GM19023 (cell line): ENCODE measurements at regions not wholly inside any gene's neighbourhood (a gene's known extent, or its start where the extent isn't known, plus 50 kb on each side); places are given as distances from the start of the nearest gene placed in this dataset.

ENCODE experiments used
- ATAC-seq: cut with Tn5 transposase; IDR thresholded peaks from one replicate; pipeline ENCODE4 v1.9.1; 2021; ENCODE audit warnings: mild to moderate bottlenecking, moderate library complexity; ENCODE audit not compliant: unreplicated experiment

DNA sequence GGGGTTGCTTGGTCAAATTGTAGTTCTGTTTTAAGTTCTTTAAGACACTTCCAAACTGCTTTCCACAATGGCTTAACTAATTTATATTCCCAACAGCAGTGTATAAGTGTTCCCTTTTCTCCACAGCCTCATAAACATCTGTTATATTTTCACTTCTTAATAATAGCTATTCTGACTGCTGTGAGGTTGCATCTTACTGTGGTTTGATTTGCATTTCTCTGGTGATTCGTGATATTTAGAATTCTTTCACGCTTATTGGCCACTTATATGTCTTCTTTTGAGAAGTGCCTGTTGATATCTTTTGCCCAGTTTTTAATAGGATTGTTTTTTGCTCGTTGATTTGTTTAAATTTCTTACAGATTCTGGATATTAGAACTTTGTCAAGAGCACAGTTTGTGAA lies 278.6 kb upstream of the ITM2A start:
- ATAC-seq = no peak

DNA sequence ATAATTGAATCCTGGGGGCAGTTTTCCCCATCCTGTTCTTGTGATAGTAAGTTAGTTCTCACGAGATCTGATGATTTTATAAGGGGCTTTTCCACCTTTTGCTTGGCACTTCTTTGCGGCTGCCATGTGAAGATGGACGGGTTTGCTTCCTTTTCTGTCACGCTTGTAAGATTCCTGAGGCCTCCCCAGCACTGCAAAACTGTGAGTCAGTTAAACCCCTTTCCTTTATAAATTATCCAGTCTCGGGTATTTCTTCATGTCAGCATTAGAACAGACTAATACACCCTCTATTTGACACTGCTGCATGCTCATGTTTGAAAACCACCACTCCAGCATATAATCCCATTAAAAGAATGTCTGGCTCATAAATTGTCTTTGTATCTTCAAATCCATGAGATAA lies 264.4 kb upstream of the ITM2A start:
- ATAC-seq = no peak

- peak; percentile 77 for ATAC-seq
Observed at GRCh38 chrX:79630033-79631009, 263.2 kb upstream of the ITM2A start.

DNA sequence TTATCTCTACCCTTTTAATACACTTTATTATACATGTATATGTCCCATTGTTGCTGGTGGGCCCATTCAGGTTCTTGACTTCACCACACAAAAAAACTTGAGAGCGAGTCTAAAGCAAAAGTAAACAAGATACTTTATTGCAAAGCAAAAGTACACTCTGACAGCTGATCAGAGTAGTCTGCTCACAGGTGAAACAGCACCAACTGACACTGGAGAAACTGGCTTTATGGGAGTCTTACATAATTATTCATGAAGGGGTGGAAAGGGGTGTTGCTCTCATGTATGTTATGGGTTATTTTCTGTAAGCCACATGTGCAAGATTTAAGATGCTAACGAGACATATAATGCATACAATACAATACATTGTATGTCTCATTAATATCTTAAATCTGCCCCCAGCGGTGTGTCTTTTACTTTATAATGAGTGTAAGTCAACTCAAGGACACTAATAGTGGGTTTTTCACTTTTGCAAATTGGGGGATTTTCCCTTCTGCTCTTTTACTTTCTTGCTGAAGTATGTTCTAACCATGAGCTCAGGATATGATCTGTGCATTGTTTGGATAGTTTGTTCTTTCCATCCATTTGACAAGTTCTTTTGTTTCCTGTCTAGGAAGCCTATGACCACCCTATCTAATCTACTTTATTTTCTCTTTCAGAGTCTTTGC lies 256.1 kb upstream of the ITM2A start:
- peak; percentile 60 for ATAC-seq

GRCh38 chrX:79618280-79618679 lies 251.1 kb upstream of the ITM2A start:
- no peak for ATAC-seq

- no peak for ATAC-seq
Observed at GRCh38 chrX:79604364-79604763, 237.2 kb upstream of the ITM2A start.

GRCh38 chrX:79601341-79602131 lies 234.4 kb upstream of the ITM2A start:
- no peak for ATAC-seq

DNA sequence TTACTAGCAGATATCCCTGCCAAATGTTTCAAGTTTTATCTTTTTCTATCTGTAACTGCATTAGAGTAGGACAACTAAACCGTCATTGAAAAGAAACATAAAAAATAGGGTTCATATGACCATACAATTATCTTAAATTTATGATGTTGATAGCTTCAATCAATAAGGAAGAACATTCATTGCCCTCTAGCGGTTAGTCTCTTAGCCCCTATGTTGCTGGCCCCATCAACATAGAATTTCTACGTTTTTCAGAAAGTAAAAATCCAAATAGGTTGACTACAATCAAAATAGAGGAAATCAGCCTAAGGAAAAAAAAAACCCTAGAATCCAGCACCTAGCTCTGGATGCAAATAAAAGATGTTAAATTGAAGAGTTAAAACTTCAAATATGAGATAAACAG lies 225.1 kb upstream of the ITM2A start:
- no peak for ATAC-seq

- no peak for ATAC-seq
Observed at GRCh38 chrX:79588233-79588632, 221.1 kb upstream of the ITM2A start.

GRCh38 chrX:79573760-79574159 lies 206.6 kb upstream of the ITM2A start:
- no peak for ATAC-seq

- no peak for ATAC-seq
Observed at GRCh38 chrX:79572566-79572965, 205.4 kb upstream of the ITM2A start.

GRCh38 chrX:79570524-79571240 lies 203.5 kb upstream of the ITM2A start:
- no peak for ATAC-seq

- no peak for ATAC-seq
Observed at GRCh38 chrX:79568309-79568708, 201.2 kb upstream of the ITM2A start.

DNA sequence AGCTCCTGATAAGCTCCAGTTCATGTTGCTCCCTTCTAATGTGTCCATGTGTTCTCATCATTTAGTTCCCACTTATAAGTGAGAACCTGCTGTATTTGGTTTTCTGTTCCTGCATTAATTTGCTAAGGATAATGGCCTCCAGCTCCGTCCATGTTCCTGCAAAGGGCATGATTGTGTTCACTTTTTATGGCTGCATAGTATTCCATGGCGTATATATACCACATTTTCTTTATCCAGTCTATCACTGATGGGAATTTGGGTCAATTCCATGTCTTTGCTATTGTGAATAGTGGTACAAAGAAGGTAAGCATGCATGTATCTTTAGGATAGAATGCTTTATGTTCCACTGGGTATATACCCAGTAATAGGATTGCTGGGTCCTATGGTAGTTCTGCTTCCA lies 197.2 kb upstream of the ITM2A start:
- ATAC-seq = no peak

- ATAC-seq = no peak
Observed at GRCh38 chrX:79559290-79559689, 192.2 kb upstream of the ITM2A start.

DNA sequence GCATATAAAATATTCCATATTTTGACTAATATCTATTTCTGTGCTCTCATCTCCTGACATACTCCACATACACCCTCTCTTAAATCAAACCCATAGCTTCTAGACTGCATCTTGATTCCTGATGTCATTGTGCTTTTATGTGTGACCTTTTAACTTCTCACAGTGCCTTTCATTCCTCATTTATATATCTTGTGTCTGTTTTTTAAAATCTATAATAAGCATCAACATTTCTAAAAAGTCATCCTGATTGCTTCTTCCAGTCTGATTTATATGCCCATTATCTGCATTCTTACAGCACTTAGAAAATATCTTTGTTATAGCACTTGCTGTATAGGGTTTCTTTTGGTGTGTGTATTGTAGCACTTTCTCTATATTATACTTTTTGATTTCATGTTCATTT lies 190.1 kb upstream of the ITM2A start:
- no peak for ATAC-seq

DNA sequence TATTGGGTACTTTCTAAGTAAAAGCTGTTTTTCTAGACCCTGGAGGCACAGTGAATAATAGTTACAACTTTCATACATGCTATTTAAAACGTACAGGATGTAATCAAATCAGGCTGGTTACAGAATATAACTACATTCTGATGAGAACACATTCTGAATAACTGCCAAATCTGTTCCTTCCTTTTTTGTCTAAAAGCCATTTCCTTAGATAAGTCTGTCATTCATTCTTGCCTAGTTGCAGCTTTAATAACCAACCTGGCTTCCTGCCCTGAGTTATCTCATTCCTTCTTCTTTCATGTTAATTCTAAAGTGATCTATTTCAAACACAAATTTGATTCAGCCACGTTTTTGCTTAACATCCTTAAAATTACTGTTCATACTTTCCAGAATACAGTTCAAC lies 189.7 kb upstream of the ITM2A start:
- ATAC-seq = no peak

GRCh38 chrX:79530310-79531108 lies 163.4 kb upstream of the ITM2A start:
- ATAC-seq = no peak

GRCh38 chrX:79524642-79525041 lies 157.5 kb upstream of the ITM2A start:
- ATAC-seq = no peak

DNA sequence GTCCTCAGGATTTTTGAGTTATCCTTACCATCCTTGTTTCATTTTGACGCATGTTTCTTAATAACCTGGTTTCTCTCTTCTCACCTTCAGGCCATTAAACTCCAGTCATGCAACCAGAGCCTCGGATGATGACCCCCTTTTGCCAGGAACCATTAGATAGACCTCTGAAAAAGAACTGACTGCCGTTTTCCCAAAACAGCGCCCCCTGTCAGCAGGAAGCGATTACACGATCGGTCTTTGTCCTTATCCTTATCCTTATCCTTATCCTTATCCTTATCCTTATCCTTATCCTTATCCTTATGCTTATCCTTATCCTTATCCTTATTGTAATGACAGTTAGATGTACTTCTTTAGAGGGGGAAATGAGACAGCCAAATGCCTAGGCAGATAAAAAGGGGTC lies 148.4 kb upstream of the ITM2A start:
- no peak for ATAC-seq
